CD1c-positive myeloid dendritic cell (primary cell): ENCODE measurements at regions not wholly inside any gene's neighbourhood (a gene's known extent, or its start where the extent isn't known, plus 50 kb on each side); places are given as distances from the start of the nearest gene placed in this dataset.
A peak's percentile ranks its signal among the peaks of the same experiment; 100 is the strongest.

Source experiments
- DNase-seq: peaks from one replicate; pipeline ENCODE4 v3.0.0-alpha.2; 2016; ENCODE audit errors: extremely low spot score

DNA sequence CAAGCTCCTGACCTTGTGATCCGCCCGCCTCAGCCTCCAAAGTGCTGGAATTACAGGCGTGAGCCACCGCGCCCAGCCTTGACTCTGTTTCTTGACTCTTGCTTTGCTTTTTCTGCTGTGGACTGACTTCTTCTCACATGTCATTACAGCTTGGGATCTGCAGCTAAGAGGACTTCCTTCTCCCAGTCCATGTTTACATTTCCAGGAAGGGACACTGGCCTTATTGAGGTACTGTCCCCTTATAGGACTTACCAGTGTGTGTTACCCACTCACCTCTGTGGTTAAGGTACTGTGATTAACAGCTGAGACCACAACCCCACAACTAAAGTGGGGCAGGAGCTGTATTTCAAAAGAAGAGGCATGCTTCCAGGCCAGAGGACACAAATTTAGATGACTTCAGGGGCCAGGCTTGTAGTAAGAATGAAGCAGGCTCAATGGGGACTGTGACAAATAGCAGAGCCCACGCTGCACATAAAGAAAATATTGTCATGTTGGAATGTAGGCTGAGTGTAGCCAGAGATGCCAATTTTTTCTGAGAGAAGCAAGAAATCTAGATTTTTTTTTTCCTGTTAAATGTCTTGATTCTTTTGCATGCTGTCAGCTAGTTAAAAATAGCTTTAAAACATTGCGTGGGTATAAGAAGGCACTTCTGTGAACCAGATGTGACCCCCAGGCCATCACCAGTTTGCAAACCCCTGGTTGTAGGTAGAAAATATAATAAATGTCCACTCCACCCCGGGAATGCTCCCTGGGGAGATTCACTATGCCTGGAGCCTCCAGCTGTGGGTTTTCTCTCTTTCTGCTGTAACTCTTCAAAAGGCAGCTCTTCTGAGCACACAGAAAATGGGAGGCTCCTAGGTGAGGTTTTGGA lies 75.0 kb downstream of the PTPDC1 start:
- DNase-seq, result no peak

GRCh38 chr9:94160594-94161501 lies 76.6 kb downstream of the PTPDC1 start:
- no peak for DNase-seq

DNA sequence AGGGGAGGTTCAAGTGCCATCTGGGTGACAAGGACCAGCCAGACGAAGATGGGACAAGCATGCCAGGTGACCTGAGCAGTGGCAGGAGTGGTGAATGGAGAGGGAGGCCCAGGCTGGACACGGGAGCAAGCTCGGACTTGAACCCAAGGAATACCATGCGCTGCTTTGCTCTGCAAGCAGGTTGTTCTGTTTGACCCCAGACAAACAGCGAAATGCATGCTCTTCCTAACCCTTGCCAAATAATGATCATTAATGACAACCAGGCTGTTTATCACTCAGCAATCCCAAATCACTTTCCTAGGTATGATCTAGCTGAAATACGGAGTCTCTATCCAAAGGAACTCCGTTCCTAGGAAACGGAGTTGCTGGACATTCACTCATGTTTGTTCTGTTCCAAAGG lies 77.4 kb downstream of the PTPDC1 start:
- no peak for DNase-seq

DNA sequence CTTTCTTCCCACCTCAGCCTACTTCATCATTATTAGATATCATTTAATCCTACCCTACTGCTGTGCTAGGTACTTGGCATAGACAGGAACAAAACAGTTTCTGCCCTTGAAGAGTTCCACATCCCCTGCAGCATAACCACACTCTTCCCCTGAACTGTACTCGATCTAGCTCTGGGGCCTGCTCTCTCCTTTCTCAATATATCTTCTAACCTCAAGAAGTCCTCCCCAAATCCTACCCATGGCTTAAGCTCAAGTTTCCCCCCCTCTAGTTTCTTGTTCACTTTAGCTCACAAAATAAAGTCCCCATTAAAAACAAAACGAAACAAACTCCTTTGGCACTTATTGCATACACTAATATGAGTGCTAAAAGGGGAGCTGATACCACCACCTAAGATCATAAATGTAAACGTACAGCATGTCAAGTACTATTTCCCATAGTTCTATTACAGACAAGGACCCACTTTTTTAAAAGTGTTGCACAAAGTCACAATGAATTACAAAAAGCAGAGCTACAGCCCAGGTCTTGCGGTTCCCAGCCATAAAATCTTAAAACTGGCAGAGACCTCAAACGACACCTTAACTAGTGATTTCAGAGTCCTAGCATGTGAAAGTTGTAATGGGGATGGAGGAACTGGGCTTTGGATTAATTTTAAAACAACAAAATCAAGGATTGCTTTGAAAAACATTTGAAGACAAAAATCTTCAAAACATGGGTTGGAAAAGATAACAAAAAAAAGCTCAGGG lies 80.7 kb downstream of the PTPDC1 start:
- peak; percentile 19 for DNase-seq

GRCh38 chr9:94165592-94166235 lies 81.5 kb downstream of the PTPDC1 start:
- DNase-seq, result peak; percentile 99

DNA sequence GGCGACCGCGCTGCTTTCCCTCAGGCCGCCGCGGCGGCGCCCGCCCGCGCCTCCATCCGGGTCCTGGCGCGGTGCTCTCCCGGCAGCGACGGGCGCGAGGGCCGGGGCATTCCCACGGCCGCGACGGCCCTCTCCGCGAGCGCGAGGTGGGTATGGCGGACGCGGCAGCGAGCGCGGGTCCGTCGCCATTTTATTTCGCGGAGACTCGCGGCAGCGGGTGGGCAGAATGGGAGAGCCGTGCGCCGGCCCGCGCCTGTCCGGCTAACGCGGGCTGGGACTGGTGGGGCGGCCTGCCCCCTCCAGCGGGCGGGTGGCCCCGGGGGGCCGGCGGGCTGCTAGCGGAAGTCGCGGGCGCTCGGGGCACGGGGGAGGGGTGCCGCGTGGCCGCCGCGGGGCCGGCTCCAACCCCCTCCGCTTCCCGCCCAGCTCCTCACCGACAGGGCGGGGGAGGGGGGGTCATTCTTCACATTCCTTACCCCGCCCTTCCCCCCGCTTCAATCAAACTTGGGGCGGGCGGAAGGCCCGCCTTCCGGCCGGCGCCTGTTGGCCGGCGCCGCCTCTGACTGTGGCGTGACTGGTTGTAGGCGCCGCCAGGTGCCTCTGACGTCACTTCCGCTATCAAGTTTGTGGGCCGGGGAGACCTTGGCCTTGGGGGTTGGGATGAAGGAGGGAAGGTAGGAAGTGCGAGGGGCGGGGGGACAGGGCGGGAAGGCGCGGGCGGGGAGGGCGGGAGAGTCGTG lies 82.1 kb downstream of the PTPDC1 start:
- DNase-seq, result peak; percentile 98

- DNase-seq, result peak; percentile 80
These were observed 82.7 kb downstream of the PTPDC1 start for GRCh38 chr9:94166976-94167346.

- peak; percentile 65 for DNase-seq
These were observed 83.2 kb downstream of the PTPDC1 start for GRCh38 chr9:94167376-94167890.

DNA sequence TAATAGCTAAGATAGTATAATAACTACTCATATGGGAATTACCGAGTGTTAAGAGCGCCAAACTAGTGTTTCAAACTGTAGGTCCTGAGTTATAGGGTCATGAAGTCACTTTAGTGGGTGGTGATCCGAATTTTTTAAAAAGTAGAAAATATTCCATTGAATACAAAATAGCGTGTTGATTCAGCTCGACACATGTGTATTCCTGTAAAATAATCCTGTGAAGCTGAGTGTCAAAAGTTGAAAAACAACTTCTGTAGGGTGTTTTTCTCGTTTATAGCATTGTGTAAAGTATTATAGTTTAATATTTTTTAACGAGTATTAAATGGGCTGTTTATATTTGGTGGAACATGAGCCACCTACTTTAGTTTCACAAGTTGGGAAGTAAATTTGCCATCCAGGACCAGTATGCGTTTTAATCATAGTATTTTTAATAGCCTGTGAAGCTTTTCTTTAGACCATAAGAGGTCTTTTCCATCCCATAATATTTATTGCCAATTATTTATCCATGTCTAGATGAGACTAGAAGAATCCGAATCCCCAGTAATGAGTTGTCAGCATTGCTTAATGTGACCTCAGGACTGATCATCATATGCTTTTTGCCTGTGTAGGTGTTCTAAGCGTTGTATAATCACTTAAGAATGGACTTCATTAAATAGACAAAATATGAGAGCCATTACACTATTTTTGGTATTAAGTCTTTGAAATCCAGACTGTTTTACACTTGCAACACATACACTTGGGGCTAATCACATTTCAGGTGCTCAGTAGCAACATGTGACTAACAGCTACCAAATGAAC lies 84.1 kb downstream of the PTPDC1 start:
- DNase-seq, result peak; percentile 38

DNA sequence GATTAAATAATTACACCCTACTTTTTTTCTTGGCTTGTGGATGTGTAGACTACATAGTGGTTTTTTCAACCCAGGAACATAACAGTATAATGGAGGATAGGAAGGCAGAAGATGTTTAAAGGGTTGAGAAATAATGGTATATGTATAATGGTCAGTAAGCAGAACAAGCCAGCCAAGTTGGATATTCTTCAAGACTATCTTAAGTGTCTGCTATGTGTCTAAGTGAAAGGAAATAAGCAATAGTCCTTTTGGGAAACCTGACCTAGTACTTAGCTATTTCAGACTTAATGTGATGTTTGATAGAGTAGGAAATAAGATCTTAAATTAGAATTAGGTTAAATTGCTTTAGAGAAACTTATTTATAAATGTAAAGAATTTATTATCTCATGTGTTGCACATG lies 85.7 kb downstream of the PTPDC1 start:
- no peak for DNase-seq

DNA sequence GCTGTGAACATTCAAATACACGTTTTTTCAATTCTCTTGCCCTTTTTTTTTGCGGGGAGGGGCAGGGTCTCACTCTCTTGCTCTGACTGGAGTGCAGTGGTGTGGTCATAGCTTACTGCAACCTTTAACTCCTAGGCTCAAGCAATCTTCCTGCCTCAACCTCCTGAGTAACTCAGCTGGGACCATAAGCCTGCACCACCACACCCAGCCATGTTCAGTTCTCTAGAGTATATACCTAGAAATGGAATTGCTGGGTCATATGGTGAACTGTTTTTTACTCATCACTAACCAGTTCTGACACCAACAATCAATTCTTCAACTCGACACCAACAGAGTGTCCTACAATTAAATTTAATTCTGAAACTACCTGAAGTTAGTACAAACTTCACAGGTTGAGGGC lies 85.5 kb upstream of the ZNF169 start:
- DNase-seq, result no peak

DNA sequence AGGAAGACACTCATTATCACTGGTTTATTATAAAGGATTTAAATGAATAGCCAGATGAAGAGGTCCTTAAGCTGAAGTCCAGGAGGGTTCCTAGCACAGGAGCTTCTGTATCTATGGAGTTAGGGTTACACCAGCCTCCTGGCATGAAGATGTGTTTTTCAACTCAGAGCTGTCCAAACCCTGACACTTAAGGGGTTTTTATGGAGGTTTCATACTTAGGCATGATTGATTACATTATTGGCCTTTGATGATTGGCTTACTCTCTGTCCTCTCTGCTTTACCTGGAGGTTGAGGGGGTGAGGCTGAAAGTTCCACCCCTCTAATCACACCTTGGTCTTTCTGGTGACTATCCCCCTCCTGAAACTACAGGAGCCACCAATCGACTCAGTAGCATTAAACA lies 84.9 kb upstream of the ZNF169 start:
- no peak for DNase-seq

GRCh38 chr9:94175669-94176068 lies 83.4 kb upstream of the ZNF169 start:
- DNase-seq, result peak; percentile 13

- DNase-seq, result no peak
These were observed 82.5 kb upstream of the ZNF169 start for GRCh38 chr9:94176608-94177007.

- no peak for DNase-seq
These were observed 80.2 kb upstream of the ZNF169 start for GRCh38 chr9:94178927-94179326.

GRCh38 chr9:94181408-94182181 lies 77.5 kb upstream of the ZNF169 start:
- no peak for DNase-seq

GRCh38 chr9:94182532-94182931 lies 76.6 kb upstream of the ZNF169 start:
- no peak for DNase-seq

GRCh38 chr9:94183240-94183999 lies 75.7 kb upstream of the ZNF169 start:
- no peak for DNase-seq
